ENCODE measurements at regions not wholly inside any gene's neighbourhood (a gene's known extent, or its start where the extent isn't known, plus 50 kb on each side); places are given as distances from the start of the nearest gene placed in this dataset.

- no peak for TF ChIP-seq POLR2A (IDR thresholded peaks at IDR 0.05; ENCODE audit: low read depth, low read length)
- no peak for TF ChIP-seq POLR2AphosphoS5 (IDR thresholded peaks at IDR 0.05; ENCODE audit: low read depth, low read length)
- TF ChIP-seq TAF1 (IDR thresholded peaks at IDR 0.05; ENCODE audit: borderline replicate concordance, low read depth, low read length), result no peak
Observed at GRCh38 chr7:11252705-11253272, 279.1 kb downstream of the PHF14 start.

All from GM12892 (cell line).